ENCODE measurements at regions not wholly inside any gene's neighbourhood (a gene's known extent, or its start where the extent isn't known, plus 50 kb on each side); places are given as distances from the start of the nearest gene placed in this dataset.
"Not testable (repeated sequence)": the region's sequence is repeated elsewhere in the genome, so short reads cannot be mapped to it uniquely, and the experiment has no call there.

DNA sequence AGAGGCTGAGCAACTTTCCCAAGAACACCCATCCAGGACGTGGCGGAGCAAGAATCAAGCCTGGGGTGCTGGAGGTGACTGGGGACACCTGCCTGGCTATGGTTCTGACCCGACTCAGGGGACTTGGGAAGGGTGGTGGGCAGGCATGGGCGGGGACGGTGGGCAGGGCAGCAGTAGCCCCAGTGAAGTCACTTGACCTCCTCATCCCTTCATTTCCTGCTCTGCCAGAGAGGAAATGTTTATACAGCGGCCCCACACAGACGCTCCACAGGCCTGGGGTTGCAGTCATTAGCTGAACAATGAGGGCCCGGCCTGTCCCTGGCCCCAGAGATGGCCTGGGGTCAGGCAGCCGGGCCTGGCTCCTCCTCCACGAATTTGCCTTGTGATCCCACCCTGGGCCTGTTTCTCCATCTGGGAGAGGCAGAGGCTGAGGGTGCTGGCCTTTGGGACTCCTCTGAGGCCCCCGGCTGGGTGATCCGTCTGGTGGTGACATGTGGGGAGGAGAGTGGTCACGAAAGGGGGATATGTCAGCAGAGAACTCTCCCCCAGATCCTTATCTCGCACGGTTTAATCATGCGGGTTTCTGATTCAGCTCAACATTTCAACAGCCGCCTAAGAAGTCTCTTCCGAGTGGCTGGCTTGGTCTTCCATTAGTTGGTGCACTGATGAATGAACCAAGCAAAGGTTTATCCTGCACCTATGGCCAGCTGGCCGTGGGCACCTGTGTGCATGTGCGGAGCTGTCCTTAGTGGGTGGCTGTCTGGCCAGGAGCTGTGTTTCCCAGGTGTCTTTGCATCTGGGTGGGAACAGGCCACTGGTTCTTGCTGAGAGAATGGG lies 175.9 kb downstream of the IRF8 start:
- DNase-seq: no peak
- H3K27me3 Mint-ChIP-seq: peaks cover 4% of the 10 kb centered on the region
- no peaks in the 10 kb centered on the region for H3K9me3 Mint-ChIP-seq (ENCODE audit: low read depth)
- no peak for ATAC-seq
- H3K27ac Mint-ChIP-seq: no peak overlapping the region
- CTCF ChIA-PET: no interaction called here
- no peaks in the 10 kb centered on the region for H3K4me1 Mint-ChIP-seq
- H3K36me3 Mint-ChIP-seq: no peaks in the 10 kb centered on the region
- no peak overlapping the region for H3K4me3 Mint-ChIP-seq

DNA sequence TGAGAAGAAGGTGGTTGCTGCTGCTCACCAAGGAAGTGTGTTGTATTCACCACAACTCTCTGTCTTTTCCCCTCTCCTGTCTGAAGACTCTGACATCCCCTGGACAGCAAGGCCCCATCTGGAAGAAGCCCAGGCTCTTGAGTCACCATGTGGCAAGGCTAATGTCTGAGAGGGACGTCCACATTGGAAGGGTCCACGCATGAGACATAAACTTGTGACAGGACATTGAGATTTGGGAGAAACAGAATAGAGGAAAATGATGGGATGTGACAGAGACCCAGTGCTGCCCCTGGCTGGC lies 176.5 kb downstream of the IRF8 start:
- DNase-seq (no peak), ATAC-seq (no peak)
- no peaks in the 10 kb centered on the region for H3K4me1 Mint-ChIP-seq
- H3K27me3 Mint-ChIP-seq: peaks cover 9% of the 10 kb centered on the region
- no peak overlapping the region for H3K4me3 Mint-ChIP-seq
- CTCF ChIA-PET: no interaction called here
- no peaks in the 10 kb centered on the region for H3K9me3 Mint-ChIP-seq (ENCODE audit: low read depth)
- H3K27ac Mint-ChIP-seq: no peak overlapping the region
- no peaks in the 10 kb centered on the region for H3K36me3 Mint-ChIP-seq

DNA sequence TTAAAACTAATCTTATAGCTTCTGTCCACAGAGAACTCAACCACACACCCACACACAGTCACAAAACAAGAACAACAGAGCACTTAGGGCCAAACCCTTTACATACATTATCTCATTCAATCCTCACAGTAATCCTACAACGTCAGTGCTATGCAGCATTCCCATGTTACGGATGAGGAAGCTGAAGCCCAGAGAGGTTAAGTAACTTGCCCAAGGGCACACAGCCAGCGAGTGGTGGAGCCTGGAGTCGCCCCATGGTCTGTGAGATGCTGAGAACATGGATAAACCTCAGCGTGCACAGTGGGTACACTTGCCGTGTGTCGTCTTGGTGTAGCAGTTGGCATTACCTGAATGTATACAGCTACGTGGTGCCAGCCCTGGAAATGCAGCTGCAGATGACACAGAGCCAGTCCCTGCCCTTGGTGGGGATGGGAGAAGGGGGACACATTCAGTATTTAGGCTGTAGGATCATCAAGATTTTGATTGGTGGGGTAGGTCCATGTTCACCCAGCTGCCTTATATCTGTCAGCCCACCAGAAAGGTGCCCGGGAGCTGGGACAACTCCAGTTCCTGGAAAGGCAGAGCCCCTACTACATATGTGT lies 177.0 kb downstream of the IRF8 start:
- no peaks in the 10 kb centered on the region for H3K4me1 Mint-ChIP-seq
- H3K36me3 Mint-ChIP-seq: no peaks in the 10 kb centered on the region
- H3K27me3 Mint-ChIP-seq: peaks cover 12% of the 10 kb centered on the region
- no peak overlapping the region for H3K27ac Mint-ChIP-seq
- DNase-seq (no peak), ATAC-seq (no peak)
- H3K4me3 Mint-ChIP-seq: no peak overlapping the region
- H3K9me3 Mint-ChIP-seq (ENCODE audit: low read depth): no peaks in the 10 kb centered on the region
- CTCF ChIA-PET: no interaction called here

DNA sequence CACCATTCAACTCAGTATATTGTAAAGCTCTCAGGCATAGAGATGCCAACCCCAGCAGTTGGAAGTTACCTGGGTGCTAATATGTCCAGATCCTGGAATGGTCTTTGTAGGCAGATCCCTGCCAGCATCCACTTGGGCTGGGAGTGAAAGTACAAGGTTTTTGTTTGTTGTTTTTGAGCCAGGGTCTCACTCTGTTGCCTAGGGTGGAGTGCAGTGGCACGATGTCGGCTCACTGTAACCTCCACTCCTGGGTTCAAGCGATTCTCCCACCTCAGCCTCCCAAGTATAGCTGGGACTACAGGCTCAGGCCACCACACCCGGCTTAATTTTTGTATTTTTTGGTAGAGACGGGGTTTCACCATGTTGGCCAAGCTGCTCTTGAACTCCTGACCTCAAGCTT lies 177.6 kb downstream of the IRF8 start:
- no peak overlapping the region for H3K27ac Mint-ChIP-seq
- CTCF ChIA-PET: no interaction called here
- ATAC-seq (no peak), DNase-seq (no peak)
- no peak overlapping the region for H3K4me3 Mint-ChIP-seq
- no peaks in the 10 kb centered on the region for H3K4me1 Mint-ChIP-seq
- H3K36me3 Mint-ChIP-seq: no peaks in the 10 kb centered on the region
- peaks cover 12% of the 10 kb centered on the region for H3K27me3 Mint-ChIP-seq
- no peaks in the 10 kb centered on the region for H3K9me3 Mint-ChIP-seq (ENCODE audit: low read depth)

DNA sequence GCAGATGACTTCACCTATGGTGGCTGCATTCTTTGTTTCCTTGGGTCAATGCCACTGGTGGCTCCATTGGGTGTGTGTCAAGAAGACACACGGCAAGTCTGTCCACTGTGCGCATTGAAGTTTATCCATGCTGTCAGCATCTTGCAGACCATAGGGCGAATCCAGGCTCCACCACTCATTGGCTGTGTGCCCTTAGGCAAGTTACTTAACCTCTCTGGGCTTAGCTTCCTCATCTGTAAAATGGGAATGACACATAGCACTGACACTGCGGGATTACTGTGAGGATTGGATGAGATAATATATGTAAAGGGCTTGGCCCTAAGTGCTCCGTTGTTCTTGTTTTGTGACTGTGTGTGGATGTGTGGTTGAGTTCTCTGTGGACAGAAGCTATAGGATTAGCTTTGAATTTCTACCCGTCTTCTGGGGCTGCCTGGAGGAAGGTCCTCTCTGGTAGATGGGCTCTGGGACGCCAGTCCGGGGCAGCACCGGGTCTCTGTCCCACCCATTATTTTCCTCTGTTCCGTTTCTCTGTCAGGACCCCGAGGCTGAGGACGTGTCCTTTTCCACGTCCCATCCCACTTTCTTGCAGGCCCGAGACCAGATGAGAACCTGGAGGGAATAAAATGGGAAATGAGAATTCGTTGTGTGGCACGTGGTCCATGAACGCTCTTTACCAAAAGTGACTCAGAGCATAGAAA lies 178.4 kb downstream of the IRF8 start:
- Mint-ChIP-seq H3K27ac (no peak overlapping the region), H3K4me3 (no peak overlapping the region), H3K36me3 (no peaks in the 10 kb centered on the region), H3K9me3 (ENCODE audit: low read depth) (no peaks in the 10 kb centered on the region), H3K27me3 (peaks cover 12% of the 10 kb centered on the region), H3K4me1 (no peaks in the 10 kb centered on the region)
- CTCF ChIA-PET: no interaction called here
- DNase-seq: no peak
- ATAC-seq: no peak

DNA sequence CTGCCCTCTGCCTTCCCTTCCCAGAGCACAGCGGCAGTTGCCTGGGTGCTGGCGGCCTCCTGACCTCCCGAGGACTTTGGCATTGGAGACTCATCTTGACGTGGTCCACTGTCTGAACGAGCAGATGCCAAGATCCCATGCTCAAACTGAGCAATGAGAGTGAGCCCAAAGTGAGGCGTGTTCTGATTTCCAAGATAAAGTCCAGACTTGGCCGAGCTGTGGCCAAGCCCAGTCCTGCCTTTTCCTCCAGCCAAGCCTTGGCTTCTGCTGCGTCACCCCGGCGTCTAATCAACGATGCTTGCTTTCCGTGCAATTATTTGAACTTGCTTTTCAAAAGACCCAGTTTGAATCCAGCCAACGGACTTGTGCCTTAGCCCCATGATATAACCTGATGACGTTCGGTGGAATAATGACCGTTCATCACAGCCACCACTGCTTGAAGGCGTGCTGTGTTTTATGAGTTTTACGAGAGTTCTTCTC lies 179.2 kb downstream of the IRF8 start:
- Mint-ChIP-seq H3K9me3 (ENCODE audit: low read depth) (no peaks in the 10 kb centered on the region), H3K27me3 (peaks cover 12% of the 10 kb centered on the region), H3K4me3 (no peak overlapping the region), H3K27ac (no peak overlapping the region), H3K4me1 (no peaks in the 10 kb centered on the region), H3K36me3 (no peaks in the 10 kb centered on the region)
- CTCF ChIA-PET: no interaction called here
- ATAC-seq (no peak), DNase-seq (no peak)

DNA sequence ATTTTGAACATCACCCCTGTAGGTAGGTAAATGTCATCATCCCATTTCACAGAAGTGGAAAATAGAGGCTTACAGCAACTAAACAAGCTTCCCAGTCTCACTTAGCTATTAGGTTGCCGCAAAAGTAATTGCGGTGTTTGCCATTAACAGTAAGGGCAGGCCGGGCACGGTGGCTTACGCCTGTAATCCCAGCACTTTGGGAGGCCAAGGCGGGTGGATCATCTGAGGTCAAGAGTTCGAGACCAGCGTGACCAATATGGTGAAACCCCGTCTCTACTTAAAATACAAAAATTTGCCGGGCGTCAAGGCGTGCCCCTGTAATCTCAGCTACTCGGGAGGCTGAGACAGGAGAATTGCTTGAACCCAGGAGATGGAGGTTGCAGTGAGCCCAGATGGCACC lies 179.7 kb downstream of the IRF8 start:
- DNase-seq; H3K4me1 Mint-ChIP-seq; CTCF ChIA-PET; H3K9me3 Mint-ChIP-seq (ENCODE audit: low read depth); H3K27ac Mint-ChIP-seq; H3K4me3 Mint-ChIP-seq; H3K36me3 Mint-ChIP-seq; ATAC-seq: not testable (repeated sequence)
- peaks cover 12% of the 10 kb centered on the region for H3K27me3 Mint-ChIP-seq

DNA sequence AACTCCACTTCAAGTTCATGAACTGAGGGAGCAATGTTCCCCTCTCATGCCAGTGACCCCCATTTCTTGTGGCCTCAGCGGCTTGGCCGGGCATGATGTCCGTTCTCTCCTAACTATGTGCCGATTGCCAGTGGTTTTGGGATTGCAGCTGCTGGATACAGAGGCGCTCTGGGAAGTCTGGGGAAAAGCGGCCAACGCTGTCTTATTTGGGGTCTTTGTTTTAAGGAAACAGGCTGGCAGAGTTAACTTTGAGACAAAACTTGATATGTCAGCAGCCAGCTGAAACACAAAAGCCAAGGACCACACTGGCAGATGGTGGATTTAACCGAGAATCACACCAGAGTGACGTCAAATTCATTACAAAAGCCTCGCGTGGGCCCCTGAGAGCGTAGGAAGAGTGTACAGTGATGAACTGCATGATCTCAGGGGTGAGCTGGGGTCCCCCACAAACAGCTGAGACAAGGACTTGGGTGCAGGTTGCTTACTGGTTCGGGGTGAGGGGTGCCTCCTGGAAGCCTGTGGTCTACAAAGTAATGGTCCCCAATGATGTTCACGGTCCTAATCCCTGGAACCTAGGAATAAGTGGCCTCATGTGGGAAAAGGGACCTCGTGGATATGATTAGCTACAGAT lies 180.4 kb downstream of the IRF8 start:
- Mint-ChIP-seq H3K27me3 (peaks cover 8% of the 10 kb centered on the region), H3K4me3 (no peak overlapping the region), H3K36me3 (no peaks in the 10 kb centered on the region), H3K27ac (no peak overlapping the region), H3K9me3 (ENCODE audit: low read depth) (no peaks in the 10 kb centered on the region), H3K4me1 (no peaks in the 10 kb centered on the region)
- ATAC-seq (no peak), DNase-seq (no peak)
- CTCF ChIA-PET: no interaction called here

DNA sequence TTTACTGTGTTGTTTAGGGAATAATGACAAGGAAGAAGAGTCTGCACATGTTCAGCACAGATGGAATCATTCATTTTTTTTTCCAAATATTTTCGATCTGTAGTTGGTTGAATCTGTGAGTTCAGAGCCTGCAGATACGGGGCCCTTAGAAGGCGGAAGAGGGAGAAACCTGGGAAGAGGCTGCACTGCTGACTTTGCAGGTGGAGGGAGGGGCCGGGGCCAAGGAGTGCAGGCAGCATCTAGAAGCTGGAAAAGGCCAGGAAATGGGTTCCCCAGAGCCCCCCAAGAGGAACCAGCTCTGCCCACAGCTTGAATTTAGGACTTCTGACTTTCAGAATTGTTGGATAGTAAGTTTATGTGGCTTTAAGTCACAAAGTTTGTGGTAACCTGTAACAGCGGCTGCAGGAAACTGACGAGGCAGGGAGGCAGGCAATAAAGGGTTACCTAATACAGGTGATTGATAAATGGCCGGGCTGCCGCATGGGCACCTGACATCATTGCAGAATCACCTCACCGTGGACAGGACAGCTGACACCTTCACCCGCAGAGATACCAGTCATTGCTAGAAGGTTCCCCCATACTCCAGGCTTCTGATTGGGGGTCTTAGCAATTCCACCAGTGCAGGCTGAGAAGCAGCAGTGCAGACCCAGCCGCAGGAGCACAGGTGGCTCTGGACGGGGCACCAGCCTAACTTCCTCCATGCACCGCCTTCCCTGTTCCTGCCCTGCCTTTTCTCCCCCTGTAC lies 181.3 kb downstream of the IRF8 start:
- Mint-ChIP-seq H3K9me3 (ENCODE audit: low read depth) (no peaks in the 10 kb centered on the region), H3K27me3 (peaks cover 8% of the 10 kb centered on the region), H3K4me1 (no peaks in the 10 kb centered on the region), H3K4me3 (no peak overlapping the region), H3K36me3 (no peaks in the 10 kb centered on the region), H3K27ac (no peak overlapping the region)
- DNase-seq (no peak), ATAC-seq (no peak)
- CTCF ChIA-PET: no interaction called here

DNA sequence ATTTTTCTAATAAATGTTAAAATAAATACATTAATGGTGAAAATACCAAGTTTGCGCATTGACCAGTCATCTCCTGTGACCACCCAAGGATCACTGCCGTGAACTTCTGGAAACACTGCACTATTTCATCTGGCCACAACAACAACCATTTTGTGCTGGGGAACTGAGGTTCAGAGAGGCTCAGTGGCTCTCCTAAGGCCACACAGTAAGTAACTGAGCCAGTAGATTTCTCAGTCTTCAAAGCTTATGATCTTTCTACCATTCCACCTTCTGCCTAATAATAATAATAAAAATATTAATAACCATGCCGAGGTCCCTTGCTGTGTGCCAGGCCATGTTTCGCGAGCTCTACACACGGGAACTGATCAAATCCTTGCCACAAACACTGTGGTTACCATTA lies 182.0 kb downstream of the IRF8 start:
- Mint-ChIP-seq H3K4me3 (no peak overlapping the region), H3K9me3 (ENCODE audit: low read depth) (no peaks in the 10 kb centered on the region), H3K27me3 (peaks cover 8% of the 10 kb centered on the region), H3K4me1 (peaks cover 2% of the 10 kb centered on the region), H3K36me3 (no peaks in the 10 kb centered on the region), H3K27ac (no peak overlapping the region)
- ATAC-seq (no peak), DNase-seq (no peak)
- CTCF ChIA-PET: no interaction called here

DNA sequence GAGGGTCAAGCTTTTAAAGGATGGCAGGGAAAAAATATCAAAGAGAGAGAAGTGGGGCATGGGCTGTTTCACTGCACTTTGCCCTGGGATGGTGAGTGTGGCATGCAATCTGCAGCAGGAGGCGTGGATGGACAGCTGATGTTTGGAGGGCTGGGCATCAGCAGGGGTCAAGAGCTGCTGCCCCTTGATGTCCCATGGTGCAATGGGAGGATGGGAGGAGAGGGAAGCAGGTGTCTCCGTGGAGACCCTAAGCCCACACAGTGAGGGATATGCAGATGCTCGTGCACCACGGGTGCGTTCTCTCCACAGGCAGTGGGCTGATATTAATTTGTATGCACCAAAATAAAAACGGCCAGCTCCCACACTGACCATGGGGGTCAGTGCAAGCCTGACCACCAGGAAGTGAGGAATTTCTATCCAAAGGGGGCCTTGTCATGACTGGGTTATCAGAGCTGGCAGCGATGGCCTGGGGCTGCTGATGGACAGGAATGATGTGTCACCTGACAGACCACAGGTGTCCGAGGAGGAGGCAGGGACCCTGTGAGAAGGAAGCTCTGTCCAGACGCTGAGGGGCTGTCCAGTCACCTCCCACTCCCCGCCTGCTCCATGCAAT lies 183.6 kb downstream of the IRF8 start:
- Mint-ChIP-seq H3K36me3 (no peaks in the 10 kb centered on the region), H3K9me3 (ENCODE audit: low read depth) (no peaks in the 10 kb centered on the region), H3K4me1 (peaks cover 10% of the 10 kb centered on the region), H3K27me3 (peaks cover 8% of the 10 kb centered on the region), H3K27ac (no peak overlapping the region), H3K4me3 (no peak overlapping the region)
- no peak for ATAC-seq
- CTCF ChIA-PET: interaction anchor here (0.6 to 1.2 kb wide), 2 partner anchors 11 to 26 kb away, joined by 3 to 4 read pairs; no protein-coding TSS in a partner anchor
- no peak for DNase-seq

DNA sequence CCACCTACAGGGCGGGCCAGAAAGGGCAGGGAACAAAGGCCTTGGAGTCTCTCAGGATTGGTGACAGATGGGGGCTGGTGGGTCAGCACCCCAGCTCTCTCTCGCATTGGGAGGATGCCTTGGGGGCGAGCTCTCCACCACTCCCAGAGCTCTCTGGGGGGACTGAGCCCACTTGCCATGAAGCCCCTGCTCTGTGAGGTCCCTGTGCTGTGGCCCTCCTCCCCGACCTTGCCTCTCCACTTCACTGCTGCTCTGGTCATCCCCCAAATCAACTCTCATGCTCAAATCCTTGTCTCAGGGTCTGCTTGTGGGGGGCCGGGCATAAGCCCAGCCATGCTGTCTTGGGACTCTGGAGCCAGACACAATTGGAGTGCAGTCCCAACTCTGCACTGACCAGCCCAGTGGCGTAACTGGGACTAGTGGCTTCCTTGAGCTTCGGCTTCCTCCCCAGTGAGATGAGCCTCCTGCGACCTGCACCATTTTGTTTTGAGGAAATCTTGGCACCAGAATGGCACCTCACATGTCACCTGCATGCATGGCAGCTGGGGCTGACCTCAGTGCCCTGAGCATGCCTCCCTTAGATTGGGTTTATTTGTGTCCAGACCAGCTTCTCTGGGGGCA lies 184.5 kb downstream of the IRF8 start:
- H3K9me3 Mint-ChIP-seq (ENCODE audit: low read depth): no peaks in the 10 kb centered on the region
- H3K27me3 Mint-ChIP-seq: peaks cover 8% of the 10 kb centered on the region
- H3K4me3 Mint-ChIP-seq: no peak overlapping the region
- ATAC-seq: no peak
- peaks cover 10% of the 10 kb centered on the region for H3K4me1 Mint-ChIP-seq
- H3K27ac Mint-ChIP-seq: no peak overlapping the region
- no peaks in the 10 kb centered on the region for H3K36me3 Mint-ChIP-seq
- DNase-seq: no peak
- CTCF ChIA-PET: interaction anchor here (1.2 kb wide), 1 partner anchor 12 kb away, joined by 3 read pairs; no protein-coding TSS in a partner anchor

Data from activated CD8-positive, alpha-beta memory T cell treated with anti-CD3 and anti-CD28 coated beads, Interleukin-2, amount 10 ng/mL, durations not matched to agents 7 days and 5 days (primary cell).